ENCODE measurements at regions not wholly inside any gene's neighbourhood (a gene's known extent, or its start where the extent isn't known, plus 50 kb on each side); places are given as distances from the start of the nearest gene placed in this dataset.
A peak's percentile ranks its signal among the peaks of the same experiment; 100 is the strongest.

- DNase-seq (ENCODE audit: low spot score), result no peak
- POLR2A ChIA-PET (ENCODE audit: low non-redundant PET), result no interaction called here
- no peak overlapping the region for H3K27ac ChIP-seq
- CTCF ChIA-PET, result no interaction called here
- TF ChIP-seq CTCF (conservative IDR thresholded peaks at IDR 0.05; ENCODE audit: low read depth), result no peak
These were observed 121.7 kb upstream of the CCDC160 start for GRCh38 chrX:134115270-134115669.

- no peak overlapping the region for H3K27ac ChIP-seq
- POLR2A ChIA-PET (ENCODE audit: low non-redundant PET), result no interaction called here
- CTCF ChIA-PET, result no interaction called here
- DNase-seq (ENCODE audit: low spot score), result no peak
- TF ChIP-seq CTCF (conservative IDR thresholded peaks at IDR 0.05; ENCODE audit: low read depth), result no peak
These were observed 99.6 kb upstream of the CCDC160 start for GRCh38 chrX:134137341-134137740.

GRCh38 chrX:134139090-134139489, 97.9 kb upstream of the CCDC160 start:
- CTCF ChIA-PET, result no interaction called here
- DNase-seq (ENCODE audit: low spot score), result no peak
- no peak overlapping the region for H3K27ac ChIP-seq
- TF ChIP-seq CTCF (conservative IDR thresholded peaks at IDR 0.05; ENCODE audit: low read depth), result no peak
- POLR2A ChIA-PET (ENCODE audit: low non-redundant PET), result no interaction called here

- no peak overlapping the region for H3K27ac ChIP-seq
- TF ChIP-seq CTCF (conservative IDR thresholded peaks at IDR 0.05; ENCODE audit: low read depth), result no peak
- peak; percentile 3 for DNase-seq (ENCODE audit: low spot score)
- CTCF ChIA-PET, result no interaction called here
- POLR2A ChIA-PET (ENCODE audit: low non-redundant PET), result no interaction called here
These were observed 92.8 kb upstream of the CCDC160 start for GRCh38 chrX:134144231-134144630.

- H3K27ac ChIP-seq, result no peak overlapping the region
- no peak for TF ChIP-seq CTCF (conservative IDR thresholded peaks at IDR 0.05; ENCODE audit: low read depth)
- ChIA-PET POLR2A (ENCODE audit: low non-redundant PET) (no interaction called here), CTCF (no interaction called here)
- no peak for DNase-seq (ENCODE audit: low spot score)
These were observed 90.5 kb upstream of the CCDC160 start for GRCh38 chrX:134146493-134146892.

- H3K27ac ChIP-seq, result no peak overlapping the region
- POLR2A ChIA-PET (ENCODE audit: low non-redundant PET), result no interaction called here
- DNase-seq (ENCODE audit: low spot score), result no peak
- CTCF ChIA-PET, result interaction anchor here (1.2 kb wide), 1 partner anchor 20 kb away, joined by 3 read pairs; no protein-coding TSS in a partner anchor
- TF ChIP-seq CTCF (conservative IDR thresholded peaks at IDR 0.05; ENCODE audit: low read depth), result no peak
These were observed 88.8 kb upstream of the CCDC160 start for GRCh38 chrX:134148172-134148692.
